Liver (tissue), 3 donors: ENCODE measurements at regions not wholly inside any gene's neighbourhood (a gene's known extent, or its start where the extent isn't known, plus 50 kb on each side); places are given as distances from the start of the nearest gene placed in this dataset.

Source experiments
- CTCF ChIP-seq: fragments of 150-350 bp; IDR thresholded peaks from 2 replicates; pipeline ENCODE4 v1.5.1; 2017; ENCODE audit warnings: improper control_type of control experiment, low read depth, low read length; ENCODE audit not compliant: missing input control
- JUND ChIP-seq, 2 donors: IDR thresholded peaks; 2 replicates each; pipeline ENCODE4 v1.6.1; 2016; ENCODE audit warnings: antibody characterized with exemption in 2 of 2
- MAX ChIP-seq: IDR thresholded peaks from 2 replicates; pipeline ENCODE4 v1.6.1; 2016; ENCODE audit warnings: antibody characterized with exemption
- NR2F2 ChIP-seq: IDR thresholded peaks from 2 replicates; pipeline ENCODE4 v1.6.1; 2016; ENCODE audit warnings: antibody characterized with exemption
- RAD21 ChIP-seq, 2 donors: IDR thresholded peaks; 2 replicates each; pipeline ENCODE4 v1.6.1; 2016; ENCODE audit warnings: antibody characterized with exemption in 2 of 2, mild to moderate bottlenecking in 2 of 2
- REST ChIP-seq: IDR thresholded peaks from 2 replicates; pipeline ENCODE4 v1.6.1; 2016; ENCODE audit warnings: antibody characterized with exemption, mild to moderate bottlenecking
- SP1 ChIP-seq: IDR thresholded peaks from 2 replicates; pipeline ENCODE4 v1.6.1; 2018; ENCODE audit warnings: antibody characterized with exemption, mild to moderate bottlenecking
- TAF1 ChIP-seq: conservative IDR thresholded peaks from 2 replicates; pipeline ENCODE4 v1.6.1; 2016; ENCODE audit warnings: antibody characterized with exemption, mild to moderate bottlenecking
- donor health status: healthy.
- donor health status: healthy.

DNA sequence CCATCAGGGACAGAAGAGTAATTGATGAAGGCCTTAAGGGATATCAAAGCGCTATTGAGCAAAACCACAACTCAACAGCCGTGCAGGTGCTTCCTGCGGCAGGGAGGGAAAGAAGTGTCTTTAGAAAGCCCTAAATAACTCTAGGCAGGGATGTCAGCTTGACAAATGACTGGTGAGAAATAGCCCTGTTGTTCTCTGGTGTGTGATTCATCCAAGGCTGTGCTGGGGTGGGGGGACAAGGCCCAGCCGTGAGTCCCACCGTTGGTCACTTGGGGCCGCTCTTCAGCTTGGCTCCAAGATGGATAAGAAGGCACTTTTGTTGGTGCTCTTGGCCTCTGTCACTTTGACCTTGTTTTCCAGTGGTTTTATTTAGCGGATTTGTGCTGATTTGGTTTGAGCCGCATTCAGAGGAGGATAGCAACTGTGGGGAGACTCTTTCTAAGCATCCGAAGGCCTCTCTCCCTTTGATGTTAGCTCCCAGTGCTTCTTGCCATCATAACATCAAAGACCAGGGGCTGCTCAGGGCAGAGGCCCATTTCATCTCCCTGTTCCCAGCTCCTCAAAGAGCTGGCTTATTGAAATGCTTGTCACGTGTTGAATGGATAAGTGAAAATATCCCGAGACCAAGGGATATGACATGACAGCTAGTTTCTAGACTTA, 130.3 kb upstream of the SERP2 start:
- TF ChIP-seq REST (no peak), TAF1 (no peak), CTCF (no peak), MAX (no peak), RAD21 (IDR thresholded peaks at IDR 0.05) (peak; percentile 19 to 56), SP1 (no peak), JUND (IDR thresholded peaks at IDR 0.05) (no peak), NR2F2 (no peak)
